ENCODE measurements at regions not wholly inside any gene's neighbourhood (a gene's known extent, or its start where the extent isn't known, plus 50 kb on each side); places are given as distances from the start of the nearest gene placed in this dataset.

DNA sequence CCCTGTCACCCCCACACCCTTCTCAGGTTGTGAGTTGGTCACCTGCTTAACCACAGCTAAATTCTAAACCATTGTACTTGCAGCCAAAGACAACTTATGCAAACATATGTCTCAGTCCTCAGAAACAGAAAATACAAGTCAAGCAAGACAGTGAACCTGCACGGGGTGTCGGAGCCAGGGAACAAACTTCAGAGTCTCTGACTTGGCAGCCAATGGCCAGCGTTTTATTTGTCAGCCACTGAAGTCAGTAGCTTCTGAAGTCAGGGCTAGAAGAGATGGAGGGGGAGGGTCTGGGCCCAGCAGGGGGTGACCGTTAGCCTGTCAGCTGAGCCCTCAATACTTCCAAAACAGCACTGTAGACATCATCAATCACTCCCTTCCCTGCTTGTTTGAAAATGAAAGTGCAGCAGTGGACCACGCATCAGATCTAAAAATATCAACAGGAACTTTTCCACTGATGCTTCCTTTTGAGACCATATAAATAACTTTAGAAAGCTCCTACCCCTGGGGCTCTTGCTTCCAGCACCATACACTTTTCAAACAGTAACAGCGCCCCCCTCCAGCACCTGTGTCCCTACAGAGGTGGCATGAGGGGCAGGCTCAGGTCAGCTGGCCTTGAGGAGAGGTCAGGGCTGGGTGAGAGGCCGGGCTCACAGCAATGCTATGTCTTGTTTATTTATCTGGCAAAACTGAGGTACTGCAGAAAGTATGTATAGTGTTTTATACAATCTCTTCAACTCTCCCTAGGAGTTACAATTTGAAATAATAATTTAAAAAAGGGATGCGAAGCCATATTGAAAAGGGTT, 142.5 kb downstream of the ACER2 start:
- DNase-seq (ENCODE audit: insufficient read length, low spot score) (no peak), FAIRE-seq (no peak)
- TF ChIP-seq SPI1 (IDR thresholded peaks at IDR 0.05; ENCODE audit: low read depth, low read length), result no peak
- no peak for TF ChIP-seq POLR2A (IDR thresholded peaks at IDR 0.05; ENCODE audit: low read depth, low read length)
- no peak for TF ChIP-seq PAX5 (IDR thresholded peaks at IDR 0.05; ENCODE audit: insufficient read depth, low read length, severe bottlenecking)
- no peak for TF ChIP-seq TAF1 (IDR thresholded peaks at IDR 0.05; ENCODE audit: low read depth, low read length)
- no peak for TF ChIP-seq POLR2AphosphoS5 (IDR thresholded peaks at IDR 0.05; ENCODE audit: low read depth, low read length)

DNA sequence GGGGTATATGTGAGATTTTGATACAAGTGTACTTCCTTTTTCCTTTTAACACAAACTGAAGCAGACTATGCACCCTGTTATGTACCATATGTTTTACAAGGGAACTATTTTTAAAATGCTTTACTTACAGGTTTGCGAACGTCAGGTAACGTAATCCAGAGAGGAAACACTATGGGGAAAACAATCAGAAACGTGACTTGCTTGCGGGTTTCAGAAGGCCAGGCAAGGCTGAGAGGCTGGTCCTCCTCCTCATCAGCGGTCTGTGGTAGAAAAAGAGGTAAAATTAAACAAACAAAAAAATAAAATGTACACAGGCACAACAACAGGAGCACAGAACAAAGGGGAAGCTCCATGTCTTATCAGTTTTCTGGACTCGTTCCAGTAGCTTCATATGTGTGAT, 141.2 kb downstream of the ACER2 start:
- FAIRE-seq (no peak), DNase-seq (ENCODE audit: insufficient read length, low spot score) (no peak)
- TF ChIP-seq POLR2AphosphoS5 (IDR thresholded peaks at IDR 0.05; ENCODE audit: low read depth, low read length), result no peak
- no peak for TF ChIP-seq POU2F2 (IDR thresholded peaks at IDR 0.05; ENCODE audit: low read depth, low read length)

DNA sequence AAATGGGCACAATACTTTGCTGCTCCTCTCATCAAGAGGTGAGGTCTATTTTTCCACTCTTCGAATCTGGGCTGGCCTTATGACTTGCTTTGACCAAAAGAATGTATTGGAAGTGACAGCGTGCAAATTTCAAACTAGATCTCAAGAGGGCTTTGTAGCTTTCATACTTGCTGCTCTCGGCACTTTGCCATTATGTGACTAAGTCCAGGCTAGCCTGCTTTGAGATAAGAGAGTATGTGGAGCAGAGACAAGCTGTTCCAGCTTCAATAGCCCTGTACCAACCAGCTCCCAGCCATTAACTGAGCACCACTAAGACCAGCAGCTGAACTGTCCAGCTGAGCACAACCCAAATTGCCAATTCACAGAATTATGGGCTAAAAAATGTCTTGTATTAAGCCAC, 124.6 kb downstream of the ACER2 start:
- TF ChIP-seq SPI1 (IDR thresholded peaks at IDR 0.05; ENCODE audit: low read depth, low read length) (no peak), POU2F2 (IDR thresholded peaks at IDR 0.05; ENCODE audit: low read depth, low read length) (no peak), TAF1 (IDR thresholded peaks at IDR 0.05; ENCODE audit: low read depth, low read length) (no peak), PAX5 (IDR thresholded peaks at IDR 0.05; ENCODE audit: insufficient read depth, low read length, severe bottlenecking) (no peak), POLR2AphosphoS5 (IDR thresholded peaks at IDR 0.05; ENCODE audit: low read depth, low read length) (no peak), POLR2A (IDR thresholded peaks at IDR 0.05; ENCODE audit: low read depth, low read length) (no peak)
- DNase-seq (ENCODE audit: insufficient read length, low spot score), result no peak
- FAIRE-seq, result no peak

DNA sequence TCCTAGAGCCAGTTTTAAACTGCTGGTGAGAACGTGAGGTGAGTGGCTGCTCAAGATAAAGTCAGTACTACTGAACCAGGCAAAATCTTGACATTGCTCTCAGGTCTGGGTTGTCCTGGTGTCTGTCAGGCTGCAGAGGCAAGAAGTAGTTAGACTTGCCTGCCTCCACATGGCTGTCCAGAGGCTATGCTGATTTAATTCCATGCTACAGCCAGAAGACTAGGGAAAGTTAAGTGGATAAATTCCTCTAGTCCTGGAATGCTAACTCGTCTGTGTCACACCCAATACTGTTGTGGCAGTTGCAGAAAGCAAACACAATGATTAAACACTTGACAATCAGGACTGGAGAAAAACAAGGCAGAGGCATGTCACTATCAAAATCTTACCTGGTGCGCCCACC, 118.9 kb downstream of the ACER2 start:
- no peak for TF ChIP-seq PAX5 (IDR thresholded peaks at IDR 0.05; ENCODE audit: insufficient read depth, low read length, severe bottlenecking)
- TF ChIP-seq POU2F2 (IDR thresholded peaks at IDR 0.05; ENCODE audit: low read depth, low read length), result no peak
- no peak for TF ChIP-seq POLR2A (IDR thresholded peaks at IDR 0.05; ENCODE audit: low read depth, low read length)
- no peak for TF ChIP-seq POLR2AphosphoS5 (IDR thresholded peaks at IDR 0.05; ENCODE audit: low read depth, low read length)
- TF ChIP-seq TAF1 (IDR thresholded peaks at IDR 0.05; ENCODE audit: low read depth, low read length), result no peak
- no peak for TF ChIP-seq SPI1 (IDR thresholded peaks at IDR 0.05; ENCODE audit: low read depth, low read length)
- FAIRE-seq (no peak), DNase-seq (ENCODE audit: insufficient read length, low spot score) (no peak)

DNA sequence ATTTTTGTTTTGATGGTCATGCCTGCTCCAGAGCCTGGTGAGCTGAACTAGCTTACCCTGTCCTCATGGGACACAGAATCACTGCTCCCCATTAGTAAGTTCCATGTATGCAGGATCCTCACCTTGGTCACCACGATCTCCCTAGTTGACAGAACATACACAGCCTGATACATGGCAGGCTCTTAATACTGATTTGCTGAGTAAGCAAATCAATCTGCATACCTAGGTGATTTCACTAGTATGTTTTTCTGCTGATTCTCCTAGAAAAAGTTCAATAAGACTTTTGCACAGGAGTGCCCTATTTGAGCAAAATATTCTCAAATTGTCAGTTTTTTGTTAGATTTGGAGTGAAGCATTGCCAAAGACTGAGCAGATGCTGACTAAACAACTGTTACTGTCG, 113.7 kb downstream of the ACER2 start:
- TF ChIP-seq POU2F2 (IDR thresholded peaks at IDR 0.05; ENCODE audit: low read depth, low read length) (no peak), SPI1 (IDR thresholded peaks at IDR 0.05; ENCODE audit: low read depth, low read length) (no peak), POLR2A (IDR thresholded peaks at IDR 0.05; ENCODE audit: low read depth, low read length) (no peak), PAX5 (IDR thresholded peaks at IDR 0.05; ENCODE audit: insufficient read depth, low read length, severe bottlenecking) (no peak), TAF1 (IDR thresholded peaks at IDR 0.05; ENCODE audit: low read depth, low read length) (no peak), POLR2AphosphoS5 (IDR thresholded peaks at IDR 0.05; ENCODE audit: low read depth, low read length) (no peak)
- FAIRE-seq (no peak), DNase-seq (ENCODE audit: insufficient read length, low spot score) (no peak)

DNA sequence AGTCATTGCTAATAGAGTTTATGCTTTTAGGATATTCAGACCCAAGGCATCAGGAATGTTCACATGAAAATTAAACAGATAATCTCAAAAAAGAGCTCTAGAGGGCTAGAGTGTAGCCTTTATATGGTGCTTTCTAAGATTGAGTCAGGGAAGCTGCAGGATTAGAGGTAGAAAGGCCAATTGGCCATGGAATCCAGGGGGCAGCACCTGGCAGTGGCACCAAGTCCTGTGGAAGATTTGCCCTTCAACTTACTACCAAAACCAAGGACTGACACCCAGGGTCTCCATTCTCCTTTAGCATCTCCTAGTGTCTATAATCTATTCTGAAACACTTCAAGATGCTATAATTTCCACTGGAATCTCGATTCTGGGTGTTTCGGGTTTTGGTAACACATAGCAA, 112.4 kb downstream of the ACER2 start:
- DNase-seq (ENCODE audit: insufficient read length, low spot score) (no peak), FAIRE-seq (no peak)
- TF ChIP-seq TAF1 (IDR thresholded peaks at IDR 0.05; ENCODE audit: low read depth, low read length) (no peak), POLR2A (IDR thresholded peaks at IDR 0.05; ENCODE audit: low read depth, low read length) (no peak), POLR2AphosphoS5 (IDR thresholded peaks at IDR 0.05; ENCODE audit: low read depth, low read length) (no peak), POU2F2 (IDR thresholded peaks at IDR 0.05; ENCODE audit: low read depth, low read length) (no peak), SPI1 (IDR thresholded peaks at IDR 0.05; ENCODE audit: low read depth, low read length) (no peak), PAX5 (IDR thresholded peaks at IDR 0.05; ENCODE audit: insufficient read depth, low read length, severe bottlenecking) (no peak)

DNA sequence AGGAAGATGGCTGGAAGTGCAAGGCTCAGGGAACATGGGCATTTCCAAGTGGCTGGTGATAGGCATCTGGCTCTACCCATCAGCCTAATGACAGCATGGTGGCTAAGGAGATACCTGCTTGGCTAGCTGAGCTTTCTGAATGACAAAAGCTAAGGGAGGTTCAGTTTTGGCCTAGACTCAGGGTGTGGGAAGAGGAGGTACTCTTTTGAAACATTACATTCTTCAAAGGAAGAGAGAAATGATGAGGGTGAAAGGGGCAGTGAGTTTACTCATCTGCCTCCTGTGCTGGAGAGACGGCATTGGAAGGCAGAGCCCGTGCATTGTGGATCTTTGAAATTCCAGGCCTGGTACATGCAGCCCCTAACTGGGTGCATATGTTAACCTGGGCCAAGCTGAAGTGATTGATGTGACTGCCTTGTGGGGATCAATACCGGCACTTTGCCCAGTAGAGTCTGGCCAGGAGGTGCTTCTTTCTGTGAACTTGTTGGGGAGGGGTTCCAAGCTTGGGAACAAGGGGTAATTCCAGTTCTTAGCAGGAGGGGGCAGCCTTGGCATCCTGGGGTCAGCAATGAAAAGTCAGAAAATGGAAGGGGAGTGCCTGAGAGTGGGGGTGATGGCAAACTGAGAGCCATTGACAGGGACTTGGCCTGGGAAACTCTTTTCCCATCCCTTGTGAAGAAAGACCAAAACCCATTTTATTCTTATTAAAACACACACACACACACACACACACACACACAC, 108.6 kb downstream of the ACER2 start:
- no peak for DNase-seq (ENCODE audit: insufficient read length, low spot score)
- no peak for FAIRE-seq
- TF ChIP-seq POLR2AphosphoS5 (IDR thresholded peaks at IDR 0.05; ENCODE audit: low read depth, low read length), result no peak
- no peak for TF ChIP-seq PAX5 (IDR thresholded peaks at IDR 0.05; ENCODE audit: insufficient read depth, low read length, severe bottlenecking)
- no peak for TF ChIP-seq TAF1 (IDR thresholded peaks at IDR 0.05; ENCODE audit: low read depth, low read length)
- no peak for TF ChIP-seq POLR2A (IDR thresholded peaks at IDR 0.05; ENCODE audit: low read depth, low read length)
- no peak for TF ChIP-seq POU2F2 (IDR thresholded peaks at IDR 0.05; ENCODE audit: low read depth, low read length)
- no peak for TF ChIP-seq SPI1 (IDR thresholded peaks at IDR 0.05; ENCODE audit: low read depth, low read length)

DNA sequence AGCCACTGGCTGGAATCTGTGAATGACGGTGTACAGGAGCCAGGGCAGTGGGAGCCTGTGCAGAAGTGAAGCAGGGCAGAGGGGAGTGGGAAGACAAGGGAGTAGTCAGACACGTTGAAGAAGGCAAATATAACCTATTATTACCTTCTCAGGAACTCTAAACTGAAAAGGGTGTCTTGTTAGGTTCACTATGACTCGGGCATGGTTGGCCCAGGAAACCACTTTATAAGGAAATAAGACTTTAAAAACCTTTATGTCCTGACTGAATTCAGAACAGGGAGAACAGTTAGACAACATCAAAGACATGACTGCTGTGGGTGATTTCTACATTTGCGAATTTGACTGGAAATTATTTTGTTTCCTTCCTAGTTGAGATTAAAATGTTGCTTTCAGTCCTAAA, 107.5 kb downstream of the ACER2 start:
- no peak for DNase-seq (ENCODE audit: insufficient read length, low spot score)
- TF ChIP-seq POLR2A (IDR thresholded peaks at IDR 0.05; ENCODE audit: low read depth, low read length) (no peak), POLR2AphosphoS5 (IDR thresholded peaks at IDR 0.05; ENCODE audit: low read depth, low read length) (no peak), PAX5 (IDR thresholded peaks at IDR 0.05; ENCODE audit: insufficient read depth, low read length, severe bottlenecking) (no peak), TAF1 (IDR thresholded peaks at IDR 0.05; ENCODE audit: low read depth, low read length) (no peak), SPI1 (IDR thresholded peaks at IDR 0.05; ENCODE audit: low read depth, low read length) (no peak), POU2F2 (IDR thresholded peaks at IDR 0.05; ENCODE audit: low read depth, low read length) (no peak)
- no peak for FAIRE-seq

DNA sequence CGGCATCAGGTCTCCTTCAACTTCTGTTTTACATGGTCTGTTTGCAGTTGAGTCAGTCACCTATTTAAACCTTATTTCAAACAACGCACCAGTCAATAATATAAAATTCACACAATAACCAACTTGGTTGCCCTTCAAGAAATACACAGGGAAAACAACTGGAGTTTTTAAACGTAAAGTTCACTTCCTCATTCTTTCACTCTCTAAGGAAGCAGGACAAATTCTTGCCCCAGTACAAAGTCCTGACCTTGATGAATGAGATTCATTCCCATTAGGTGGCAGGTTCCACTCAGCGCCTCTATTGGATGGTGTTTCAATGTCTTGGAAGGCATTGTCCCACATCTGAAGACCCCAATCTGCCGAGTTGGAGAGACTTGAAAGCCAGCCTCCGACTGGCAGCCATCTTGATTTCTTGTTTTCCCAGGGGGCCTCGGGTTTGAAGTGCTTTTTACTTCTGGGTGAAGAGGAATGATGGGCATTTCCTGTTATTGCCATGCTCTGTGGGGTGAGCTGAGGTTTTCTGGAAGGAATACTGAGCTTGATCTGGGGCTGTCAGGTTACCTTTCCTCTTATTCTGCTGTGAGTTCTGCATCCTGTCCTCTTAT, 105.0 kb downstream of the ACER2 start:
- TF ChIP-seq SPI1 (IDR thresholded peaks at IDR 0.05; ENCODE audit: low read depth, low read length), result peak; percentile 28; the same call in 1 of the 2 replicates
- no peak for TF ChIP-seq POLR2AphosphoS5 (IDR thresholded peaks at IDR 0.05; ENCODE audit: low read depth, low read length)
- FAIRE-seq, result no peak
- DNase-seq (ENCODE audit: insufficient read length, low spot score), result no peak
